ENCODE measurements at regions not wholly inside any gene's neighbourhood (a gene's known extent, or its start where the extent isn't known, plus 50 kb on each side); places are given as distances from the start of the nearest gene placed in this dataset.

- TF ChIP-seq CTCF (IDR thresholded peaks at IDR 0.05): no peak
- no peak for TF ChIP-seq POLR2A (IDR thresholded peaks at IDR 0.05)
These were observed 259.0 kb downstream of the NDUFS4 start for GRCh38 chr5:53819482-53819881.
